Coronary artery (tissue), 2 donors: ENCODE measurements at regions not wholly inside any gene's neighbourhood (a gene's known extent, or its start where the extent isn't known, plus 50 kb on each side); places are given as distances from the start of the nearest gene placed in this dataset.

ENCODE experiments used
- DNase-seq: peaks from one replicate; pipeline ENCODE4 v3.0.0-alpha.2; 2017; ENCODE audit warnings: low spot score
- H3K27ac ChIP-seq, 2 donors: fragments of 200-600 bp; sonication (generic); one replicate each; pipeline ENCODE4 v1.5.1; 2016 to 2019
- H3K4me3 ChIP-seq: fragments of 200-600 bp; sonication (generic); 2 replicates; pipeline ENCODE4 v1.5.1; 2016; ENCODE audit warnings: mild to moderate bottlenecking, moderate library complexity
- TF ChIP-seq, protein P1 (sequence below): fragments of 200-600 bp; sonication (generic); IDR thresholded peaks from one replicate; pipeline ENCODE4 v1.5.1; 2019; ENCODE audit warnings: antibody characterized with exemption

GRCh38 chr5:44619875-44620610 is 188.7 kb upstream of the MRPS30 start:
- TF ChIP-seq, protein P1, sequence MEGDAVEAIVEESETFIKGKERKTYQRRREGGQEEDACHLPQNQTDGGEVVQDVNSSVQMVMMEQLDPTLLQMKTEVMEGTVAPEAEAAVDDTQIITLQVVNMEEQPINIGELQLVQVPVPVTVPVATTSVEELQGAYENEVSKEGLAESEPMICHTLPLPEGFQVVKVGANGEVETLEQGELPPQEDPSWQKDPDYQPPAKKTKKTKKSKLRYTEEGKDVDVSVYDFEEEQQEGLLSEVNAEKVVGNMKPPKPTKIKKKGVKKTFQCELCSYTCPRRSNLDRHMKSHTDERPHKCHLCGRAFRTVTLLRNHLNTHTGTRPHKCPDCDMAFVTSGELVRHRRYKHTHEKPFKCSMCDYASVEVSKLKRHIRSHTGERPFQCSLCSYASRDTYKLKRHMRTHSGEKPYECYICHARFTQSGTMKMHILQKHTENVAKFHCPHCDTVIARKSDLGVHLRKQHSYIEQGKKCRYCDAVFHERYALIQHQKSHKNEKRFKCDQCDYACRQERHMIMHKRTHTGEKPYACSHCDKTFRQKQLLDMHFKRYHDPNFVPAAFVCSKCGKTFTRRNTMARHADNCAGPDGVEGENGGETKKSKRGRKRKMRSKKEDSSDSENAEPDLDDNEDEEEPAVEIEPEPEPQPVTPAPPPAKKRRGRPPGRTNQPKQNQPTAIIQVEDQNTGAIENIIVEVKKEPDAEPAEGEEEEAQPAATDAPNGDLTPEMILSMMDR, result no peak
- no peak overlapping the region for H3K4me3 ChIP-seq
- no peak overlapping the region for H3K27ac ChIP-seq
- DNase-seq, result no peak

DNA sequence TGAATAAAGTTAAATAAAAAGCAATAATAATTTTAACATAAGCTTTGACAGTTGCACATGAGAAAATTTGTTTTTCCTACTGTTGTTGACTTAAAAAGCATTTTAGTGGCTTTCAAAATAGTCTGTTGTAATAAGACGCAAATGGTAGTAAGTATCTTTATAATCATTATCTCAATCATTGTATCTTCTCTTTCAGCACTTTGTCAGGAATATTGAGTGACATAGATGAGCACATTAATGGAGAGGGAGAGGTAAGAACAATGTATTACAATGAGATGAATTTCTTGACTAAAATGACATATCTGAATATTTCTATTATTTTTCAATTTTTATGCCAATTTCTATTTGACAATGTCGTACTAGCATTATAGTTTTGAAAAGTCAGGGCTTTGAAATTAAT is 193.9 kb upstream of the MRPS30 start:
- no peak overlapping the region for H3K4me3 ChIP-seq
- TF ChIP-seq, protein P1, result no peak
- no peak for DNase-seq
- H3K27ac ChIP-seq, result no peak overlapping the region

GRCh38 chr5:44613936-44614335 is 194.8 kb upstream of the MRPS30 start:
- Histone ChIP-seq H3K4me3 (no peak overlapping the region), H3K27ac (no peak overlapping the region)
- TF ChIP-seq, protein P1, result no peak
- DNase-seq, result no peak

- Histone ChIP-seq H3K4me3 (no peak overlapping the region), H3K27ac (no peak overlapping the region)
- TF ChIP-seq, protein P1, result no peak
- DNase-seq, result no peak
Observed at GRCh38 chr5:44605926-44606325, 202.8 kb upstream of the MRPS30 start.

GRCh38 chr5:44603496-44604272 is 205.1 kb upstream of the MRPS30 start:
- TF ChIP-seq, protein P1, result no peak
- no peak for DNase-seq
- H3K4me3 ChIP-seq, result no peak overlapping the region

GRCh38 chr5:44574678-44575077 is 185.5 kb upstream of the FGF10 start:
- TF ChIP-seq, protein P1, result no peak
- Histone ChIP-seq H3K27ac (no peak overlapping the region), H3K4me3 (no peak overlapping the region)
- DNase-seq, result no peak

More at GRCh38 chr5:44603496-44604272, 205.1 kb upstream of the MRPS30 start:
- no peak overlapping the region for H3K27ac ChIP-seq

DNA sequence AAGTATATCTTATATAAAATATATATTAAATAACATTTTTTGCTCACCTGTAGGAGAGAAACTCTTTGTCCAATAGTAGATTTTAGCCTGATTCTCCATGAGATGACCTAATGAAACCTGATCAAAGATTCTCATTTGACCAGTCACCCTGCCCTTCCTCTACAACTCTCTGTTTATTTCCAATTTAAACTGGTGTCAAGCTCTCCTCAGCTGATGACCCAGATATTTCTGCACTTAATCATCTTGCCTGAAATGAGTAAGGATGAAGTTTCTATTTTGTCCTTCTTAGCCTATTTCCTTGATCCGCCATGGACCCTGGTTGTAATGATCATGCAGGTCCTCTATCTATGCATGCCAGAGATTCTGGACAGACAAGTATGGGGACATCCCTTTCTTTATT is 179.3 kb upstream of the FGF10 start:
- DNase-seq, result no peak
- TF ChIP-seq, protein P1, result no peak
- Histone ChIP-seq H3K27ac (no peak overlapping the region), H3K4me3 (no peak overlapping the region)
